BLaER1 (cell line): ENCODE measurements at regions not wholly inside any gene's neighbourhood (a gene's known extent, or its start where the extent isn't known, plus 50 kb on each side); places are given as distances from the start of the nearest gene placed in this dataset.
"Not testable (repeated sequence)": the region's sequence is repeated elsewhere in the genome, so short reads cannot be mapped to it uniquely, and the experiment has no call there.

Source experiments
- H3K27ac ChIP-seq: shearing (Covaris generic); formaldehyde crosslinking; 2 replicates; pipeline ENCODE4 v1.8.1; 2022
- H3K27me3 ChIP-seq: shearing (Covaris generic); formaldehyde crosslinking; 2 replicates; pipeline ENCODE4 v1.8.1; 2022
- H3K36me3 ChIP-seq: shearing (Covaris generic); formaldehyde crosslinking; 2 replicates; pipeline ENCODE4 v1.8.1; 2022
- H3K4me1 ChIP-seq: shearing (Covaris generic); formaldehyde crosslinking; 2 replicates; pipeline ENCODE4 v1.8.1; 2022
- H3K4me2 ChIP-seq: shearing (Covaris generic); formaldehyde crosslinking; 2 replicates; pipeline ENCODE4 v1.8.1; 2022
- H3K4me3 ChIP-seq: shearing (Covaris generic); formaldehyde crosslinking; 2 replicates; pipeline ENCODE4 v1.8.1; 2022
- H3K9ac ChIP-seq: shearing (Covaris generic); formaldehyde crosslinking; 2 replicates; pipeline ENCODE4 v1.8.1; 2022
- H3K9me3 ChIP-seq: shearing (Covaris generic); formaldehyde crosslinking; 2 replicates; pipeline ENCODE4 v1.8.1; 2022
- H4K20me1 ChIP-seq: shearing (Covaris generic); formaldehyde crosslinking; 2 replicates; pipeline ENCODE4 v1.8.1; 2022

DNA sequence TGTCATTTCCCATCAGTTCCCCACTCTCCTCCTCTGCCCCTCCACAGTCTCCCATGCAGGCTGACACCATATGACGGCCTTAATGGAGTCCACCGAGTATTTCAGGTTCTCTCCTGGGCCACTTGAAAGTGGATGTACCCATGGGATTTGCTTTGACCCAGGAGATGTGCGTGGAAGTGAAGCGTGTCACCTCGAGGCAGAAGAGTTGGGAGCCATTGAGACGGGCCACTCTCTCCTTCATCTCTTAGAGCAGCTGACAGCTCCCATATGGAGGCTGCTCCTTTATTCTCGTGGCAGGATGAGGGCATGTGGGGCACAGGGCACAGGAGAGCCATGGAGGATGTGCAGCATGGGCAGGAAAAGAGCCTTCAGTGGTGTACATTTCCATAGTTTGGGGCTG, 144.7 kb upstream of the CRYM start:
- not testable (repeated sequence) for H3K4me1 ChIP-seq, H3K27me3 ChIP-seq, H3K4me3 ChIP-seq, H3K4me2 ChIP-seq, H3K9me3 ChIP-seq, H4K20me1 ChIP-seq, H3K36me3 ChIP-seq, H3K27ac ChIP-seq, H3K9ac ChIP-seq

DNA sequence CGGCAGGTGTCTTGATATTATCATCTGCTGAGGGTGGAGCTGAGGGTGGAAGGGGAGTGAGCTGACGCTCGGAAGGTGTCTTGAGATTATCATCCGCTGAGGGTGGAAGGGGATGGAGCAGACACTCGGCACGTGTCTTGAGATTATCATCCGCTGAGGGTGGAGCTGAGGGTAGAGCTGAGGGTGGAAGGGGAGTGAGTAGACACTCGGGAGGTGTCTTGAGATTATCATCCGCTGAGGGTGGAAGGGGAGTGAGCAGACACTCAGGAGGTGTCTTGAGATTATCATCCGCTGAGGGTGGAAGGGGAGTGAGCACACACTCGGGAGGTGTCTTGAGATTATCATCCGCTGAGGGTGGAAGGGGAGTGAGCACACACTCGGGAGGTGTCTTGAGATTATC, 126.6 kb upstream of the CRYM start:
- H4K20me1 ChIP-seq, H3K4me3 ChIP-seq, H3K4me1 ChIP-seq, H3K4me2 ChIP-seq, H3K36me3 ChIP-seq, H3K9ac ChIP-seq, H3K27me3 ChIP-seq, H3K9me3 ChIP-seq, H3K27ac ChIP-seq: not testable (repeated sequence)

DNA sequence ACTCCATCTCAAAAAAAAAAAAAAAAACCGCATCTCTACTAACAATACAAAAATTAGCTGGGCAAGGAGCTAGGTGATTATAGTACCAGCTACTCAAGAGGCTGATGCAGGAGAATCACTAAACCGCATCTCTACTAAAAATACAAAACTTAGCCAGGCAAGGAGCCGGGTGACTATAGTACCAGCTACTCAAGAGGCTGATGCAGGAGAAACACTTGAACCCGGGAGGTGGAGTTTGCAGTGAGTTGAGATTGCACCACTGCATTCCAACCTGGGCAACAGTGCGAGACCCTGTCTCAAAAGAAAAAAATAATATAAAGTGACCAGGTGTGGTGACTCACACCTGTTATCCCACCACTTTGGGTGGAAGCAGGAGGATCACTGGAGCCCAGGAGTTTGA, 119.8 kb upstream of the CRYM start:
- H4K20me1 ChIP-seq, H3K36me3 ChIP-seq, H3K27ac ChIP-seq, H3K9me3 ChIP-seq, H3K4me1 ChIP-seq, H3K9ac ChIP-seq, H3K4me3 ChIP-seq, H3K4me2 ChIP-seq, H3K27me3 ChIP-seq: not testable (repeated sequence)

DNA sequence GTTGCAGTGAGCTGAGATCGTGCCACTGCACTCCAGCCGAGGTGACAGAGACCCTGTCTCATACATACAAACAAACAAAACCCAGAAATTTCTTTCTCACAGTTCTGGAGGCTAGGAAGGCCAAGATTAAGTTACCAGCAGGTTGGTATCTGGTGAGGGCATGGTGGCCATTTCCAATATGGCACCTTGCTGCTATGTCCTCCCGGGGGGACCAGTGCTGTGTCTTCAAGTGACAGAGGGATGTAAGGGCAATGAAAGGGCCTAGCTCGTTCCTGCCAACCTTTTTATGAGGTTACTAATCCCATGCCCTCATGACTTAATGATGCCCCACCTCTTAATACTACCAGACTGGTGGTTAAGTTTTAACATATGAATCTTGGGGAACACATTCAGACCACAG, 118.5 kb upstream of the CRYM start:
- not testable (repeated sequence) for H3K27ac ChIP-seq, H4K20me1 ChIP-seq, H3K36me3 ChIP-seq, H3K4me2 ChIP-seq, H3K27me3 ChIP-seq, H3K9me3 ChIP-seq, H3K4me3 ChIP-seq, H3K9ac ChIP-seq, H3K4me1 ChIP-seq

DNA sequence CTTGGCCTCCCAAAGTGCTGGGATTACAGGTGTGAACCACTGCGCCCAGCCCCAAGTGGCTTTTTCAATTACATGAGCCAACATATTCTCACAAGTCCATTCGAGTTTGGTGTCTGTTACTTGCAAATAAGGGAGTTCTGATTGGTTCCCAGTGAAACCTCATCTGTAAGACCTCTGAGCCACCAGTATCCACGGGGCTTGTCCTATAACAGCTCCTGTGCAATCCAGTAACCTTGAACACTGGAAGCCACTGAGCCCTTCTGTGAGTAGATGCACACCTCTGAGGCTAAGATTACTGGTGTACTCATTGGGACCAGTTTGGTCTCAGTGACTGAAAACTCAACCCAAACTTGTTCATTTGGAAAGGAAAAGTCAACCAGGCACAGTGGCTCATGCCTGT, 112.5 kb upstream of the CRYM start:
- H3K27me3 ChIP-seq, H3K9ac ChIP-seq, H3K4me2 ChIP-seq, H3K4me1 ChIP-seq, H3K36me3 ChIP-seq, H3K27ac ChIP-seq, H3K4me3 ChIP-seq, H4K20me1 ChIP-seq, H3K9me3 ChIP-seq: not testable (repeated sequence)

DNA sequence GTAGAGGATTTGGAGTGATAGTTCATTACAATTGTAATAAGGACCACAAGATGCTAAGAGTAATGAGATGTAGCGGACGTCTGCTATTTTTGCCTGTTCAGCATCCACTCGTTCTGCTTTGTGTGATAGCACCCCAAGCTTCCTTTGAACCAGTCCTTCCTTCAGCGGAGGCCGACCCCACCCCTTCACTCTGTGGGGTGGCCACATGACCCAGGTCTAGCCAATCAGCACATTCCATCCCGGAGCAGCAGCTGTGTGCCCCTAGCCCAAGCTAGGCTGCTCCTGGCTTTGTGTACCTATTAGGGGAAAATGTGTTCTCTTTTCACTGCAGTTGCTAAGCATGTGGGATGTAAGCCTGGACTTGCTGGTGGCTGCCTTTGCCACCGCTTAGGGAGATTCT, 111.8 kb upstream of the CRYM start:
- not testable (repeated sequence) for H4K20me1 ChIP-seq, H3K4me2 ChIP-seq, H3K27me3 ChIP-seq, H3K9ac ChIP-seq, H3K4me3 ChIP-seq, H3K4me1 ChIP-seq, H3K27ac ChIP-seq, H3K36me3 ChIP-seq, H3K9me3 ChIP-seq

DNA sequence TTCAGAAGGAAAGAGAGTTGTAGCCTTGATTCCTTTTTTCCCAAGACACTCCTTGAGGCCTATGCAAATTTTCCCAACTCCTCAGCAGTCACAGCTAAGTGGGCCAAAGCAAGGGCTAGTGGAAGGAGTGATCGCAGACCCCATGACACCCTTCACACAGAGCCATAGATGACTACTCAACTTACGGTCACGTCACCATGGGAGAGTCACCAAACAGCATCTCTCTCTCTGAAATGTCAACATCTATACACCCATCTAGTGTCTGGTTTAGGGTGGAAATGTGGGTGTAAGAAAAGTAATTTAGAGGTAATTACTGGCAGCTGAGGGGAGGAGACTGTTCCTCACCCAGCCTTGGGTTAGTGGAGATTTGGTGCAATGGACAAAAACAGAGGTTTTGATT, 109.7 kb upstream of the CRYM start:
- H3K4me1 ChIP-seq, H4K20me1 ChIP-seq, H3K9me3 ChIP-seq, H3K4me3 ChIP-seq, H3K27ac ChIP-seq, H3K36me3 ChIP-seq, H3K9ac ChIP-seq, H3K27me3 ChIP-seq, H3K4me2 ChIP-seq: not testable (repeated sequence)

DNA sequence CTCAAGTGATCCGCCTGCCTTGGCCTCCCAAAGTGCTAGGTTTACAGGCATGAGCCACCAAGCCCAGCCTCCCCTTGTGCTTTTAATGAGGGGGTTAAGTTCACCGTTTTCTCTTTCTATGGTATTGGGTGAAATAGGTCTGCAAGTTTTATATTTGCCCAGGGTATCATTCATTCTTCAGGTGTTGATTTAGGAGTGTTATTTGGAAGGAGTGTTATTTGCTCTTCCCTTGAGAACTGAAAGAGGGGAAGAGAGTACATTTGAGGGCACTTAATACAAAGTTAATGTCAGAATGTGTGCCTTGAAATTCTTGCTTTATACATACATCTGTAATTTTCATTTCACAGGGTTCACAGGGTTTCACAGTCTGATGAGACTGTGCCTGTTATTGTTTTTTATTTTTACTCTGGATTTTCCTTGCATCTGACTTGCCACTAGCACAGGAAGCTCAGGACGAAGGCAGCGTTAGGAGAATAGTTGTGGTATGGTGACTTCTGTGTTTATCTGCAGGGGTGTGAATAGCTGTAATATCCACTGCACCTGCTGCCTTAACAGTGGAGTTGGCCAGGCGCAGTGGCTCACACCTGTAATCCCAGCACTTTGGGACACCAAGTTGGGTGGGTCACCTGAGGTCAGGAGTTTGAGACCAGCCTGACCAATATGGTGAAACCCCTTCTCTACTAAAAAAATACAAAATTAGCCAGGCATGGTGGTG, 108.3 kb upstream of the CRYM start:
- H3K4me2 ChIP-seq, H3K27ac ChIP-seq, H3K9ac ChIP-seq, H3K4me1 ChIP-seq, H3K9me3 ChIP-seq, H3K4me3 ChIP-seq, H4K20me1 ChIP-seq, H3K36me3 ChIP-seq, H3K27me3 ChIP-seq: not testable (repeated sequence)

DNA sequence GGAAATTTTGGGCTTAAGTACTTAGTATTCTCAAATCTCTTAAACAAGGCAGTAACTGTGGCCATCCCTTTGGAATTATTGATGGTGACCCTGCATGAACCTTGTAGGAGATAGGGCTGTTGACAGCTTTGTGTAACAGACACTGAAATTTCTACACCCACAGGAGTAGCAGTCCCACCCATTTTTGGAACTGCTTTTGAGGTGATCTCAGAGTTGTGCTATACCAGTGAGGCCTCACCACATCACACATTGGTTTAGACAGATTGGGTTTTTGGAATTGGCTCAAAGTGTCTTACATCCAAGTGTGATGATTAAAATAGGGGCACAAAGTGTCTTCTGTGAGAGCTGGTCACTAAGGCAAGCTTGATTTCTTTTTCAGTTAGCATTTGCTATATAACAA, 105.6 kb upstream of the CRYM start:
- not testable (repeated sequence) for H3K4me2 ChIP-seq, H3K4me3 ChIP-seq, H3K27ac ChIP-seq, H3K9ac ChIP-seq, H3K9me3 ChIP-seq, H3K36me3 ChIP-seq, H4K20me1 ChIP-seq, H3K27me3 ChIP-seq
- peaks cover 13% of the 10 kb centered on the region for H3K4me1 ChIP-seq

DNA sequence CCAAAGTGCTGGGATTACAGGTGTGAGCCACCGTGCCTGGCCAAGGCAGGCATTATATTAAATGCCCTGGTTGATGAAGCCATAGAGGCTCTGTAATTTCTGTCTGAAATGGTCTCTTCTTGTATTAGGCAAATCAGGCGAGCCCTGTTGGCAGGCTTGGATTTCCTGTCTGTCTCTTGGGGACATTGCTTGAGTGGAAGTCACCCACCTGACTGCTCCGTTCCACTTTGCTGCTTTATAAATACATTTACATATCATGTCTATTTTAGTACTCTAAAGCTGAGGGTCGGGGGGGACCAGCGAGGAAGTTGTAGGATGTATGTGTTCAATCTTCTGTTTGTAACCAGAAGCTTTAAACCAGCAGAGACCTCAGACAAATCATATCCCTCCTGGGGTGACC, 101.6 kb upstream of the CRYM start:
- H3K9ac ChIP-seq, H3K4me2 ChIP-seq, H4K20me1 ChIP-seq, H3K36me3 ChIP-seq, H3K9me3 ChIP-seq, H3K4me3 ChIP-seq, H3K27me3 ChIP-seq, H3K27ac ChIP-seq: not testable (repeated sequence)
- H3K4me1 ChIP-seq, result peaks cover 14% of the 10 kb centered on the region

DNA sequence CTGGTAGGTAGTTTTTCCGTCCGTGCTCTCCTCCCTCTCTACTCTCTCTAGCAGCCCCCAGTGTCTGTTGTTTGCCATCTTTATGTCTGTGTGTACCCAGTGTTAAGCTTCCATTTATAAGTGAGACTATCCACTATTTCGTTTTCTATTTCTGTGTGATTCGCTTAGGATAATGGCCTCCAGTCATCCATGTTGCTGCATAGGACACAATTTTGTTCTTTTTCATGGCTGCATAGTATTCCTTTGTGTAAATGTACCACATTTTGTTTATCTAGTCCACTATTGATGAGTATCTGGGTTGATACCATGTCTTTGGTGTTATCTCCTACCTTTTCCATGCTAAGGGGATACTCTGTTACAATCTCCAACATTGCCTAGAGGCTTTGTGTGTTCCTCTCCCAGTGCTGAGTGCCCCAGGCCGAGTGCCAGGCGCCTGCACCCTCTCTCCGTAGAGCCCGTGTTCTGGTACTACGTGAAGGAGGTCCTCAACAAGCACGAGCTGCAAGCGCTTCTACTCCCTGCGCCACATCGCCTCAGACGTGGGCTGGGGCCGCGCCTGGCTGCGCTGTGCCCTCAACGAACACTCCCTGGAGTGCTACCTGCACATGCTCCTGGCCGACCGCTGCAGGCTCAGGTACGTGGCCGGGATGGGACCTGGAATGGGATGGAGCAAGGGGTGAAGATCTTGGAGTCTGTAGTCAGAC, 98.3 kb upstream of the CRYM start:
- H3K27me3 ChIP-seq, H3K4me2 ChIP-seq, H4K20me1 ChIP-seq, H3K4me3 ChIP-seq, H3K9ac ChIP-seq, H3K9me3 ChIP-seq, H3K36me3 ChIP-seq, H3K27ac ChIP-seq: not testable (repeated sequence)
- H3K4me1 ChIP-seq, result peaks cover 14% of the 10 kb centered on the region

DNA sequence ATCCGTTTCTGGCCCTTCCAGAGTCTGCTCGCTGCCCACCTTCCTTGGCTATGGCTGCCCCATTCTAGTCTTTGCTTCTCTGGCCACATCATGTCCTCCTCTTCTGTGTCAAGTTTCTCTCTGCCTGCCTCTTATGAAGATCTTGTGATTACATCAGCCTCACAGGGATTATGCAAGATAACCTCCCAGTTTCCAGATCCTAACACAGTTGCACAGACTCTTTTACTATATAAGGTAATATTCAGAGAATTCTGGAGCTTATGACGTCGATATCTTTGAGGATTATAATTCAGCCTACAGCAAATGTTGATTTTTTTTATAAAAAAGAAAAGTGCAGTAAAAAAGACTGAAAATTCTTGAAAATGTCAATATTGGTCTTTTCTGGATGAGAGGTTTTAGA, 97.2 kb upstream of the CRYM start:
- not testable (repeated sequence) for H3K4me2 ChIP-seq, H3K9ac ChIP-seq, H3K27me3 ChIP-seq, H3K36me3 ChIP-seq, H3K4me3 ChIP-seq, H4K20me1 ChIP-seq, H3K27ac ChIP-seq, H3K9me3 ChIP-seq
- peaks cover 17% of the 10 kb centered on the region for H3K4me1 ChIP-seq

DNA sequence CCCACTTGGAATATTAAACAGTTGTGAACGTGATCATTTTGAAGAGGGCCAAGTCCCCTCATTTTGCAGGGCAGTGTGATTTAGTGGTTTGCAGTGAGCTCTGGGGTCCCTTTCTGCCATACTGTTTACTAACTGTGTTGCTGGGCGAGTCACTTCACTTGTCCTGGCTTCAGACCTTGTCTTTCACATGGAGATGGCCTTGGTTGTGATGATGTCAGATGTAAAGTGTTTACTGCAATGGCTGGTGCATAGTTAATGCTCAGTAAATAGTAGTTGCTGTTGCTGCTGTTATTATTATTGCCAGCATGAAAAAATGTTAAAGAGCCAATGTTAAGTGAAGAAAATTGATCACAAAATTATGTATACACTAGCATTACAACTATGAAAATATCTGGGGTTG, 95.4 kb upstream of the CRYM start:
- H3K4me1 ChIP-seq, H3K4me2 ChIP-seq, H3K4me3 ChIP-seq, H3K36me3 ChIP-seq, H3K9me3 ChIP-seq, H4K20me1 ChIP-seq, H3K27me3 ChIP-seq, H3K27ac ChIP-seq, H3K9ac ChIP-seq: not testable (repeated sequence)

DNA sequence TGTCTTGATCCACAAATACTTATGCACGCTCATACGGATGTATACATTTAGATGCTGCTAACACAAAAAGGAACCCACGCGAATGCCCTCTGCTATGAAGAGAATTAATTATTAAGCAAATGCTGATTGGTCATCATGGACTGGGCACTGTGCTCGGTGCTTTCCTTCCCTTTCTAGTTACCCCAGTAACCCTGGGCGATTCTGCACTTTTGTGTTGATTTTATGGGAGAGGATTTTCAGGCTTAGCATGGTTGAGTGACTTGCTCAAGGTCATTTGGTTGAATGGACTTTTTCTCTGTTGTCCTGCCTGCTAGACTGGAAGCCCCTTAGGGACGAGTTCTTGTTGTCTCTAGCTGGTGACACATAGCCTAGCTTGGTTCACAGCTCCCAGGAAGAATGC, 94.8 kb upstream of the CRYM start:
- H3K4me2 ChIP-seq, H3K36me3 ChIP-seq, H3K9ac ChIP-seq, H4K20me1 ChIP-seq, H3K27me3 ChIP-seq, H3K4me3 ChIP-seq, H3K9me3 ChIP-seq, H3K27ac ChIP-seq: not testable (repeated sequence)
- peaks cover 13% of the 10 kb centered on the region for H3K4me1 ChIP-seq

DNA sequence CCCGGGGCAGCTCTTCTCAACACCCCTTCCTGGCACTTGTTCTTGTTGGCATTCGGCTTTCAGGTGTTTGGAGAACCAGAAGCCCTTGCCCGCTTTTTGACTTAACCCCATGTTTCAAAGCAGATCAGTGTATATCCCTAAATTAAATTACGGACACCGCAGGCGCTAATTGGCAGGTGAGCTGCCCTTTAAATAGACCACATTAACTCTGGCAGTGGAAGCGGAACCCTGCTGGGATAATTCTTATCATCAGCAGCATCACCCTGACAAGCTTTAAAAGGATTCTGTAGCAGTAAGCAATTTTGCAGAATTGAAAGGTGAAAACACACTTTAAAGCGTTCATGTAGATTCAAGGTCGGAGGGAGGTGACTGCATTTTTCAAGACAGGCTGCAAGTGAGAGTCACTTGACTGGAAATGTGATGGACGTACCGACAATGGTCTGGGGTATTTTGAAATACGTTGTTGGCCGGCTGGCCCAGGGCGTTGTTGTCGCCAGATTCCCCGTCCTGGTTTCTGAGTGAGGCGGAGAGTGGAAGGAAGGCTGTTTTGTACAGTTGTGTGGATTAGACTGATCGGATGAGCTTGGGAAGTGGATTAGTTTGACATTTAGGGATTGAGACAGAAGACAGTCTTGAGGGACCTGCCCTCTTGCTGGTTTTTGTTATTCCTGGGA, 94.2 kb upstream of the CRYM start:
- not testable (repeated sequence) for H3K27ac ChIP-seq, H3K9me3 ChIP-seq, H3K9ac ChIP-seq, H3K4me2 ChIP-seq, H3K36me3 ChIP-seq, H3K27me3 ChIP-seq, H3K4me3 ChIP-seq, H4K20me1 ChIP-seq
- H3K4me1 ChIP-seq, result peaks cover 19% of the 10 kb centered on the region
